ENCODE measurements at regions not wholly inside any gene's neighbourhood (a gene's known extent, or its start where the extent isn't known, plus 50 kb on each side); places are given as distances from the start of the nearest gene placed in this dataset.

DNA sequence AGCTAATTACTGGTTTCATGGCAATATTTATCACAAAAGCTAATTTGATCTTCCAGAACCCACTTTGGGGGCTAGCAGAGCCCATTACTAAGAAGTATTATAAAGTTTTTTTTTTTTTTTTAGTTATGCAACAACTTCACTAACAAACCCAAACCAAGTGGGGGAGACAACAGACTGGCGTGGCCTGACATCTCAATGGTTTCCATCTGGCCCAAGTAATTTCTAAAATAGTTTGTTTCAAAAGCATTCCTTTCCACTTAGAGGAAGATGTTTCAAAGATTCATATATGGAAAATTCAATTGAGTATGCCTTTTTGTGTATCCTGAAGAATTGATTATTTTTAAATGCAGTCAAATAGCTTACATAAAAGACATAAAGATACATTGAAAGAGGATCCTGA is 367.1 kb downstream of the HRH4 start:
- no peaks in the 10 kb centered on the region for H3K36me3 ChIP-seq
- intact Hi-C loops (cut with DNase I; ENCODE audit: low total_unique reads), result no loop called here
- TF ChIP-seq, protein P1, sequence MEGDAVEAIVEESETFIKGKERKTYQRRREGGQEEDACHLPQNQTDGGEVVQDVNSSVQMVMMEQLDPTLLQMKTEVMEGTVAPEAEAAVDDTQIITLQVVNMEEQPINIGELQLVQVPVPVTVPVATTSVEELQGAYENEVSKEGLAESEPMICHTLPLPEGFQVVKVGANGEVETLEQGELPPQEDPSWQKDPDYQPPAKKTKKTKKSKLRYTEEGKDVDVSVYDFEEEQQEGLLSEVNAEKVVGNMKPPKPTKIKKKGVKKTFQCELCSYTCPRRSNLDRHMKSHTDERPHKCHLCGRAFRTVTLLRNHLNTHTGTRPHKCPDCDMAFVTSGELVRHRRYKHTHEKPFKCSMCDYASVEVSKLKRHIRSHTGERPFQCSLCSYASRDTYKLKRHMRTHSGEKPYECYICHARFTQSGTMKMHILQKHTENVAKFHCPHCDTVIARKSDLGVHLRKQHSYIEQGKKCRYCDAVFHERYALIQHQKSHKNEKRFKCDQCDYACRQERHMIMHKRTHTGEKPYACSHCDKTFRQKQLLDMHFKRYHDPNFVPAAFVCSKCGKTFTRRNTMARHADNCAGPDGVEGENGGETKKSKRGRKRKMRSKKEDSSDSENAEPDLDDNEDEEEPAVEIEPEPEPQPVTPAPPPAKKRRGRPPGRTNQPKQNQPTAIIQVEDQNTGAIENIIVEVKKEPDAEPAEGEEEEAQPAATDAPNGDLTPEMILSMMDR (IDR thresholded peaks at IDR 0.05), result no peak
- no peak for TF ChIP-seq POLR2A (IDR thresholded peaks at IDR 0.05)

DNA sequence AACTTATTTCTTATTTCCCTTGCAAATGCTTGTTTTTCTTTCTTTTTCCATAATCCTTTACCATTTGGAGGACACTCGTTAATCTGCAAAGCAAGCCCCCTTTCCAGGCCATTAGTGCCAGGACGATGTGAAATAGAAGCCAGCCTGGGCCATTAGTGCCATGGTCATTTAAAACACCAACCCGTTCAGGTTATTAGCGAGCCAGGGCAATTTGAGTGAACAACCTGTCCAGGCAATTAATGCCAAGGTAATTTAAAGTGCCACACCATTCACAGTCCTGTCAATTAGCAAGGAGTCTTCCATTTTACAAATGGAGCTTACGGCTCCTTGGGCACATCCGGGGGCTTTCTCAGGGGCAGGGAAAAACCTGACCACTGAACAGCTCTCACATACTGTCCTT is 370.6 kb downstream of the HRH4 start:
- Histone ChIP-seq H3K9me3 (no peaks in the 10 kb centered on the region), H3K4me1 (no peaks in the 10 kb centered on the region), H3K4me3 (no peak overlapping the region), H3K27me3 (no peaks in the 10 kb centered on the region), H3K36me3 (no peaks in the 10 kb centered on the region), H3K27ac (no peak overlapping the region)
- no peak for DNase-seq
- intact Hi-C loops (cut with DNase I; ENCODE audit: low total_unique reads), result no loop called here
- no peak for TF ChIP-seq POLR2A (IDR thresholded peaks at IDR 0.05)
- TF ChIP-seq, protein P1 (IDR thresholded peaks at IDR 0.05), result no peak

More for the DNA sequence above, 367.1 kb downstream of the HRH4 start:
- H3K4me1 ChIP-seq, result no peaks in the 10 kb centered on the region
- no peaks in the 10 kb centered on the region for H3K9me3 ChIP-seq
- H3K4me3 ChIP-seq, result no peak overlapping the region
- no peak overlapping the region for H3K27ac ChIP-seq
- no peak for DNase-seq
- H3K27me3 ChIP-seq, result no peaks in the 10 kb centered on the region

DNA sequence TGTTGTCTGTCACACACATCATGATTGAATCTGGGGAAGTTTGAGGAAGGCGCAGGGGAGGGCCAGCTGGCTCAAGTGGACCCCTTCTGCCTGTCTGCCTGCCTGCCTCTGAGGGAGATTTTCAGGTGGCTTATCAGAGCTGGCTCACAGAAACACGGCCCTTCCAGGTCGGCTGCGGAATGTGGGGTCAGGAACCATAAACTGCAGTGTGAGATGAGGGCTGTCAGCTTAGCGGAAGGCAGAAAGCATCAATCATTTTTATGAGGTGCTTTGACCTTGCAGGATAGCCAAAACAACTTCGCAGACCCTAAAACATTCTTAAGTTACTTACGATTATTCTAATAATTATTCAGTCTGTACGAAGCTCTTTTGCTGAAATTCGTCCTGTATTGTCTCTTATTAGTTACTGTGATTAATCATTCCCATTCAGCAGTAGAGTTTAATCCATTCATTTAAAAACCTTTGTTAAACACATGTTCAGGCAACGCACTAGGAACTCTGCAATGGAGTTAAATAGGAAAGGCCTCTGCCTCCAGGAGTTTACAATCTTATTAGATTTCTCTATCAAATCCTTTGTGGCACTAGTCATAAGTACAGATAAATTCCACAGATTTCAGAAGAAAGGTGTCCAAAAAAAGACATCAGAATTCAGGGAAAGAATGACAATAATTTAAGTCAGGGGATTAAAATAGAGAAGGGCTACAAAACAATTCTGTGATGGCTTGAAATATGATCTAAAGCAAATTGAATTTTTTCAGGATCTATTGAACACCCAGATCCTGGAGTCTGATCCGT is 371.6 kb downstream of the HRH4 start:
- no peak overlapping the region for H3K4me3 ChIP-seq
- TF ChIP-seq, protein P1 (IDR thresholded peaks at IDR 0.05), result no peak
- no peak for TF ChIP-seq POLR2A (IDR thresholded peaks at IDR 0.05)
- H3K36me3 ChIP-seq, result no peaks in the 10 kb centered on the region
- H3K9me3 ChIP-seq, result no peaks in the 10 kb centered on the region
- no peak overlapping the region for H3K27ac ChIP-seq
- no peaks in the 10 kb centered on the region for H3K27me3 ChIP-seq
- DNase-seq, result no peak
- H3K4me1 ChIP-seq, result no peaks in the 10 kb centered on the region
- intact Hi-C loops (cut with DNase I; ENCODE audit: low total_unique reads), result no loop called here

DNA sequence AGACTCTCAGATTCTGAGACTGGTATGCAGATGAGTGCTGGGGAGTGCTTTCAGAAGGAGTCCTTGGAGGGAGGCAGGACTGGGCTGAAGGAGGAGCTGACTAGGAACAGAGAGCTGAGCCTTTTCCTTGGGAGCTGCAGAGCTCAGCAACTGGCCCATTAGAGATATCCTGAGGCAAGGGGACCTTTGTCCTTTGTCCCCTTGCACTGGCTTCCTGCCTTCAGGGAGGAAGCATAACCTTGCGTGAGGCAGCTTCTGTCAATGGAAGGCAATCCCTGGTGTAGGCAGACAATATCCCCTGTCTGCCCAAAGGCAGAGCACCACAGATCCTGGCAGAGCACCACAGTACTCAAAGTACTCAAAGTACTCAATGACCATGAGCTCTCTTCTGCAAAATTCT is 375.3 kb downstream of the HRH4 start:
- intact Hi-C loops (cut with DNase I; ENCODE audit: low total_unique reads), result no loop called here
- H3K4me3 ChIP-seq, result no peak overlapping the region
- no peak for DNase-seq

DNA sequence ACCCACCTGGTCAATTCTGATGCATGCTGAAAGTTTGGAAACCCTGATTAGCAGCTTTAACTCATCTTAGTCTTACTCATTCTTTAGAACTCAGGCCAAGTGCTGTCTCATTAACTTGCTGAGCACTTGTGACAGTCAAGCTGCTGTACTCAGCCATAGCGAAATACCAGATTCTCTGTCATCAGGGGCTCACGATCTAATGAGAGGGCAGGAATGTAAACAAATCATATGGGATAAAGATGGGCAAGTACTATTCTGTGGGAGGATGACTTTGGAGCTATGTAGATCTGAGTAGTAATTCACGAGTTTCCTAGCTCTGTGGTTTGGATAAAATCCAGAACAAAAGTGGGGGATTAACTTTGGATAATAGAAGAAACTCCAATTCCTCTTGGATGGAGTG is 376.6 kb downstream of the HRH4 start:
- DNase-seq, result no peak
- Histone ChIP-seq H3K27ac (no peak overlapping the region), H3K36me3 (no peaks in the 10 kb centered on the region), H3K9me3 (no peaks in the 10 kb centered on the region), H3K4me1 (no peaks in the 10 kb centered on the region), H3K4me3 (no peak overlapping the region), H3K27me3 (no peaks in the 10 kb centered on the region)
- intact Hi-C loops (cut with DNase I; ENCODE audit: low total_unique reads), result no loop called here
- TF ChIP-seq, protein P1 (IDR thresholded peaks at IDR 0.05), result no peak
- no peak for TF ChIP-seq POLR2A (IDR thresholded peaks at IDR 0.05)

More for the DNA sequence above, 375.3 kb downstream of the HRH4 start:
- Histone ChIP-seq H3K27me3 (no peaks in the 10 kb centered on the region), H3K9me3 (no peaks in the 10 kb centered on the region), H3K27ac (no peak overlapping the region), H3K4me1 (no peaks in the 10 kb centered on the region), H3K36me3 (no peaks in the 10 kb centered on the region)
- TF ChIP-seq POLR2A (IDR thresholded peaks at IDR 0.05), result no peak
- TF ChIP-seq, protein P1 (IDR thresholded peaks at IDR 0.05), result no peak

Data from uterus (tissue), 3 donors.